SKM-1 (cell line): ENCODE measurements at regions not wholly inside any gene's neighbourhood (a gene's known extent, or its start where the extent isn't known, plus 50 kb on each side); places are given as distances from the start of the nearest gene placed in this dataset.

Source experiments
- DNase-seq: peaks from one replicate; lab custom pipeline; 2025; ENCODE audit not compliant: unreplicated experiment; lab: John Stamatoyannopoulos, UW

- DNase-seq: no peak
Observed at GRCh38 chr9:99515895-99516656, 294.0 kb downstream of the SEC61B start.

- DNase-seq: no peak
Observed at GRCh38 chr9:99516657-99517049, 294.6 kb downstream of the SEC61B start.

- no peak for DNase-seq
Observed at GRCh38 chr9:99523838-99524237, 297.8 kb upstream of the NR4A3 start.

- DNase-seq: no peak
Observed at GRCh38 chr9:99531313-99531712, 290.4 kb upstream of the NR4A3 start.

GRCh38 chr9:99533421-99533820 lies 288.3 kb upstream of the NR4A3 start:
- DNase-seq: no peak

- DNase-seq: no peak
Observed at GRCh38 chr9:99537996-99538395, 283.7 kb upstream of the NR4A3 start.

- DNase-seq: no peak
Observed at GRCh38 chr9:99544526-99544925, 277.2 kb upstream of the NR4A3 start.

GRCh38 chr9:99549441-99549840 lies 272.2 kb upstream of the NR4A3 start:
- no peak for DNase-seq

- no peak for DNase-seq
Observed at GRCh38 chr9:99555792-99556191, 265.9 kb upstream of the NR4A3 start.

- no peak for DNase-seq
Observed at GRCh38 chr9:99556998-99557397, 264.7 kb upstream of the NR4A3 start.

- DNase-seq: no peak
Observed at GRCh38 chr9:99557816-99558215, 263.9 kb upstream of the NR4A3 start.

GRCh38 chr9:99559776-99560175 lies 261.9 kb upstream of the NR4A3 start:
- DNase-seq: no peak

- DNase-seq: no peak
Observed at GRCh38 chr9:99560561-99560960, 261.1 kb upstream of the NR4A3 start.

GRCh38 chr9:99561509-99561917 lies 260.2 kb upstream of the NR4A3 start:
- no peak for DNase-seq

GRCh38 chr9:99561961-99562565 lies 259.6 kb upstream of the NR4A3 start:
- no peak for DNase-seq

- DNase-seq: no peak
Observed at GRCh38 chr9:99563364-99563763, 258.3 kb upstream of the NR4A3 start.

- DNase-seq: no peak
Observed at GRCh38 chr9:99565203-99565602, 256.5 kb upstream of the NR4A3 start.

GRCh38 chr9:99567436-99567835 lies 254.2 kb upstream of the NR4A3 start:
- no peak for DNase-seq

GRCh38 chr9:99569840-99570239 lies 251.8 kb upstream of the NR4A3 start:
- DNase-seq: no peak

GRCh38 chr9:99572567-99572966 lies 249.1 kb upstream of the NR4A3 start:
- DNase-seq: no peak

GRCh38 chr9:99573085-99573484 lies 248.6 kb upstream of the NR4A3 start:
- no peak for DNase-seq

- no peak for DNase-seq
Observed at GRCh38 chr9:99573886-99574285, 247.8 kb upstream of the NR4A3 start.

GRCh38 chr9:99576002-99576401 lies 245.7 kb upstream of the NR4A3 start:
- DNase-seq: no peak
